NCI-H526 treated with DMSO at 0.1 percent for 48 hours (cell line): ENCODE measurements at regions not wholly inside any gene's neighbourhood (a gene's known extent, or its start where the extent isn't known, plus 50 kb on each side); places are given as distances from the start of the nearest gene placed in this dataset.

ENCODE experiments used
- DNase-seq: peaks from one replicate; lab custom pipeline; 2025; lab: John Stamatoyannopoulos, UW

DNA sequence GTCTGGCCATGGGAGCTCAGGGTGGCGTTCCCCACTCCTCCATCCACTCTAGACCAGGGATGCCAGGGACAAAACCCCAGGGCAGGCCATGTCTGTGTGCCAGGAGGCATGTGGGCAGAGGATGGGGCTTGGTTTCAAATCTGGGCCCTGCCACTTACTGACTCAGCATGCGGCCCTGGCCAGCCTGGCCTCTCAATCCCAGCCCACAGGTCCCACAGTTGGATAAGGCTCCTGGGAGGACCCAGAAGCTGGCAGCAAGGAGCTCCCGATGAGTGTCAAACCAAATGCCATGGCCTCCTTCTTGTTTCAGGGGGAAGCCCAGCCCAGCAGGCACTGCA is 1290.4 kb downstream of the BRD1 start:
- no peak for DNase-seq

- DNase-seq = peak; percentile 32
Measured at GRCh38 chr22:48536541-48537342, 1290.9 kb downstream of the BRD1 start.

GRCh38 chr22:48535868-48536540 is 1291.7 kb downstream of the BRD1 start:
- DNase-seq = peak; percentile 24

DNA sequence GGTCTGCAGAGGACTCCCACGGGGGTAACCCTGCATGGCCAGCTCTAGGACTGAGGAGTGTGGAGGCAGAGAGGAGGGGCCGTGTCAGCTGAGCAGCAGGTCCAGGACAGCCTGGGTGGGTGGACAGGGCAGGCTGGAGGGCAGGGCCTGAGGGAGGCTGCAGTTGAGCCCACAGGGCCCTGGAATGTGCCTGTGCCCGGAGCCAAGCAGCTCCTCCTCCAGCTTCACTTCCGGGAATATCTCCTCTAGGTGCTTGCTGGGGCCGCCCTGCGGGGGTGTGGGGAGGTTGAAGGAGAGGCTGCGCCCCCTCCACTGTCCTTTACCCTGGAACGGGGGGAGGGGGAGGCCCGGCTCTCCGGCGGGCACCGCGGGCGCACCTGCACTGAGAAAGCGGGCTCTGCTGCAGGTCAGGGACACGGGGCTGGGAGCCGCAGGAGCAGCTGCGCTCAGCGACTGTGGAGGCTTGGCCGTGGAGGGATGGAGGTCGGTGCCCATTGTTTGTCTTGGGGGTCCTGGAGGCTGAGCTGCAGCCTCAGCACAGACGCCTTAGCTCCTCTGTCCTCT is 1293.2 kb downstream of the BRD1 start:
- DNase-seq = no peak

DNA sequence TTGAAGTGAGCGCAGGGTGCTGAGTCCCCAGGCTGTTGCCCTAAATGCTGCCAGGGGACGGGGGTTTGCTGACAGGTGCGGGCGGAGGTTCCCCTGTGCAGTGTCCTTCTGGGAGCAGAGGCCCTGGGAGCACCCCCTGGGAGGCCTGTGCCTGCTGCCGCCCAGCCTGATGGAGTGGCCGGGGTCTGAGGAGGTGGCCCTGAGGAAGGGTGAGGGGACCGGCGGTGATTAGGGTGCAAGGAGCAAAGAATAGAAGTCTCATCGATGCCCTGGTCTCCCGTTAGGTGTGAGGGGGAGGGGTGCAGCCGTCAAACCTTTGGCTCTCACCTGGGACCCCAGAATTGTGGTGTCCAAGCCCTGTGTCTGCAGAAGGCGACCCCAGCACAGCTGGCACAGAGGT is 1294.7 kb downstream of the BRD1 start:
- no peak for DNase-seq

DNA sequence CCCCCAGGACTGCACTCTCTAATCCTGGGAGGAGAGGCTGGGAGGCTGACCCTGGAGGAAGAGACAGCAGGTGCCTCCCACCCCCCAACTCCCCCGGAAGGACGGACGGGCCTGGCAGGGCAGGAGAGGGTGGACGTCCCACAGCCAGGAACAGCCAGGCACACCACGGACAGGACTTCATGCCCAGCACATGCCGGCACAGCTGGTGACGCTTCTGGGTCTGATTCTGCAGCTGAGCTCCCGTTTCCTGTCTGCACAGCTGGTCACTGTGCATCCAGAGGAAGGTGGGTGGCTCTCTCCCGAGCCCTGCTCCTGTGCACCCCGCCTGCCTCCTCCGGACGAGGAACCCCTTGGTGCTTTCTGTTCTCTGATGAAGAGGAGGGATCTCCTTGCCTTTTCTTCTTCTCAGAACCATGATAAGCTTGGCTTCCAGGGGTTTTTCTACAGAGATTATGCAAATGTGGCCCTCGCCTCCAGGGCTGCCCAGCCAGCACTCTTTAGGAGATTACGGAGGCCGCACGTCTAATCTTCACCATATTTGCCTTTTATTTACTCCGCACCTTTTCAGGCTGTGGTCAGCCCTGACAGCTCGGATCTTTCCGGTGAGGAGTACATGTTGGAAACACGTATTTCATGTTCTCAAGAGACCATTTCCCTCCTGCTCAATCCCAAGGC is 1295.8 kb downstream of the BRD1 start:
- DNase-seq = no peak

DNA sequence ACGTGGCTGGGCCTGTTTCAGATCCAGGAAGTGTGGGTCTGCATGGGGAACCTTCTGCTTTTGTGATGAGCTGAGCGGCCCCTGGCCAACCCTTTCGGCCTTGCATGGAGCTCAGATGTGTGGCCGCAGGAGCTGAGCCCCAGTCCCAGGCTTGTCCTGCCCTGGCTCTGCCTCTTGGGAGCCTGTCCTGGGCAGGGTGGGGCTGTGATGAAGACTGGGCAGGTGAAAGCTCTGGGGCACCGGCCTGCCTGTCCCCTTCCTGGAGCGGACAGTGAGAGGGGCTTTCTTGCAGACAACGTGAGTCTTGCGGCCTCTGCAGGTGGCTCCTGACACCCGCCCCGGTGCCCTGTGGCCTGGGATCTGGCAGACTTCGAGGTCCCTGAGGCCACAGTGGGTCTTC is 1296.6 kb downstream of the BRD1 start:
- no peak for DNase-seq

DNA sequence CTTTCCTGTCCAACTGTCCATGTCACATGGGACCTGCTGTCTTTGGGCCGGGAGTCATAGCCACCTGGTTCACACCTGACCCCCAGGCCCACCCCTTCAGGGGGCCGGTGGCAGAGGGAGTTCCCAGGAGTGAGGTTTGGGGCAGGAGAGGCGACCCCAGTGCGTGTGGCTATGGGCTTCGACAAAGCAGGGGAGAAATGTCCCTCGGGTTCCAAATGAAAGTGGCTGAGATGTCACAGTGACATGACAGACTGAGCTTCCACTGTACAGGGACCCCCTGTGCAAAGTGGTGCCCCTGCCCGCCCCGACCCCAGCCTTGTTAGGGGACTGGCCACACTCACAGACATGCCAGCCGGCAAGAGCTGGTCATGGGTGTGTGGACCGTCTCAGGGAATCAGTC is 1297.0 kb downstream of the BRD1 start:
- DNase-seq = no peak

- DNase-seq = no peak
Measured at GRCh38 chr22:48528221-48528915, 1299.3 kb downstream of the BRD1 start.

GRCh38 chr22:48523761-48524160 is 1303.9 kb downstream of the BRD1 start:
- no peak for DNase-seq

GRCh38 chr22:48523091-48523490 is 1304.6 kb downstream of the BRD1 start:
- DNase-seq = no peak

DNA sequence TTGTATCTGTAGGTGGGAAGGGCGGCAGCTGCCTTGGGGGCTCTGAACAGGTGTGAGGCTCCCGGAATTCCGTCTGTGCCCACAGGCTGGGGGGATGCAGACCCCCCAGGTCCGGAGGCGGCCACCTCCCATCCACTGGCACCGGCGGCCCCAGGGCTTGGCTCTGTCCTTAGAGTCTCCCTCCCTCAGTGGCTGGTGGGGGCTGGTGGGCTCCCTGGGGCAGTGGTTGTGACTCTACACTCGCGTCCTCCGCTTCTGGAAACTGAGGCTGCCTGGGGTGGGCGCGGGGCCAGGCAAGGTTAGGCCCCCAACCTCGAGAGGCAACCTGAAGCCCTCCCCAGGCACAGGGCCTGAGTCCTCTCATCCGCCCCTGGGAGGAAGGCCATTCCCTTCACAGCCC is 1305.4 kb downstream of the BRD1 start:
- DNase-seq = no peak

GRCh38 chr22:48520884-48521588 is 1306.6 kb downstream of the BRD1 start:
- DNase-seq = no peak

DNA sequence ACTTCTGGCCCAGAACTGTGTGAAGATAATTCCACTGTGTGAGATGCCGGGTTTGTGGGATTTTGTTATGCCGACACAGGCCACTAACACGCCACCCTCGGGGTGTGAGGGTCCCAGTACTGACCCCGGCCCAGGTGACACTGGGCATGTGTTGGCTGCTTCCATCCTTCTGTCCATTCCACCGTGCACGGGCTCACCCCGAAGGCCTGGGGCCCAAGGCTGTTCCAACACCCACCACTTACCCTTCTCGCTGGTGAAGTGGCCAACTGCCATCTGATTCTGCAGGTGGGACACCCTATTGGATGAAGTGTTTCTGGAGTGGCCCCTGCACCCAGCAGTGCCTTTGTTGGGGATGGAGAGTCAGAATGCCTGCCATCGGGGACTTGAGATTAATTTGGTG is 1307.5 kb downstream of the BRD1 start:
- DNase-seq = no peak

DNA sequence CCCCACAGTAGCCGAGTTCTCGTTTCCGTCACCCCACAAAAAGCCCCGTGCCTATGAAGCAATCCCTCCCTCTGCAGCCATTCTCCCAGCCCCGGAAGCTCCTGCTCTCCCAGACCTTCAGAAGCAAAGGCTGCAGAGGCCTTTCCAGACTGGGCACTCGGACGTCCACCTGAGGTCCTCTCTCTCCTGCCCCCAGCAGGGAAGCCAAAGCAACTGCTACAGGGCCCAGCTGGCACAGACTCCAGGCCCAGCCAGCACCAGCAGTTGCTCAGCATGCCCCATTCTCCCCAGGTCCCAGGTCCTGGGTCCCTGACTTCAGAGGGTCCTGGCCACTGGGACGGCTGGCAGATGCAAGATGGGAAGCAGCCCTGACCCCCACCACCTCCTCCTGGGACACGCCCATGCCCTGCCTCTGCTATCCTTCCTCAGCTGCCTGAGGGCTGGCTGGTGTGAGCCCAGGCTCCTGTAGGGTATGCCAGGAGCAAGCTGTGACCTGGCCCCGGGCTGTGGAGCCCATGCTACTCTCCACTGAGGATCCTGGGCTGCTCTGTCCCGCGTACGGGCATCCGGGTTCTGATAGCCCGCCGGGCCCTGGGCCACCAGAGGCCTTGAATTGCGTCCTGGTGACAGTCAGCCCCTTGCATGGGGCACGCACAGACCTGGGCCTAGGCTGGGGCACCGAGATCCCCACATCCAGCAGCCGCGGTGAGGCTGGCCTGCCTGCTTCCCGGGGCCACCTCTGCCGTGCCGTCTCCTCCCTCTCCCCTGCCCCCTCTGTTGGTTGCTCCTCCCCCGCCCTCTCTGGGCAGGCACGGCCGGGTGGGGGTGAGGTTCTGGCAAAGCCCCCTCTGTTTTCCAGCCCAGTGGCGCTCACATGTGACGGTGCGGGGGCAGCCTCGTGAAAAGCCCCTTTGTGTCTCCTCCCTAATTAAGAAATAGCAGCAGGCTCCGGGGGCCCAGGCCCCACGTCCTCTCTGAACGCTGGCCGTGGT is 1310.3 kb downstream of the BRD1 start:
- DNase-seq = no peak

DNA sequence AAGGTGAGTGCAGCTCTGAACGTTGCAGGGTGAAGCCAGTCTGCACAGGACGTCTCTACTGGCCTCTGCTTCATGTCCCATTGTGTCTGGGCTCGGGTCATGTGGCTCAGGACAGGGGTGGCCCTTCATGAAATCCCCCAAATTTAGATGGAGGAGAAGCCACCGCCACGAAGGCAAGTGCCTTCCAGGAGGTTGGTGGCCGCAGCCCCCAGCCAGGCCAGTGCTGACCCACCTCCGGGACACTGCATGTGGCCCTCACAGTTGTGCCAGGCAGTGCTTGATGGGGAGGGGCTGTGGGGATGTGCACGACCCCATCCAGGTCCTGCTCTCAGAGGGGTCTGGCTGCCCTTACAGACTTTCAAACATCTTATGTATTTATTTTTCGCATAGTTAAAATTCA is 1311.1 kb downstream of the BRD1 start:
- no peak for DNase-seq

- no peak for DNase-seq
Measured at GRCh38 chr22:48515571-48516200, 1312.0 kb downstream of the BRD1 start.

GRCh38 chr22:48513929-48514328 is 1313.7 kb downstream of the BRD1 start:
- DNase-seq = no peak

GRCh38 chr22:48513446-48513845 is 1314.2 kb downstream of the BRD1 start:
- no peak for DNase-seq

DNA sequence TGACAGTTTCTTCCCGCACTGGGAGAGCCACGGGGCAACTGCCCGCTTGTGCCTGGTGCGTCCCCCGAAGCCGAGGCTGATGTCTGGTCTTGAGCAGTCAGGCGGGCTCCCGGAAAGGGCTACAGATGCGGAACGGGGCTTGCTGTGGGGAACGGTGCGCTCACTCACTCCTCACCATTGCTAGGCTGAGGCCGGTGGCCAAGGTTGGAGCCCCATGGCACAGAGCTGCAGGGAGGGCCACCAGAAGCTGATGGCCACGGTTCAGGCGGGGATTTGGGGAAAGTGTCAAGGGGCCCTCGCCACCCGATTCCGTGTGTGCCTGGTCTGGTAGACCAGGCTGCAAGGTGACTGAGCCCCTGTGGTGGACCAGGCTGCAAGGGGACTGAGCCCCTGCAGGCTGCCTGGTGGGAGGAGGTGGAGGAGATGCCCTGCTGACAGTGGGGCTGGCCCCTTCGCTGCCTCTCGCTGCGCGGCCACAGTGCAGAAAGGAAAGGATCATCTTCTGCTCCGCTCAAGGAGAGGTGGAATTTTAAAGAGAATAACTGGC is 1315.8 kb downstream of the BRD1 start:
- no peak for DNase-seq
